Neuronal stem cell (in vitro differentiated cells): ENCODE measurements at regions not wholly inside any gene's neighbourhood (a gene's known extent, or its start where the extent isn't known, plus 50 kb on each side); places are given as distances from the start of the nearest gene placed in this dataset.

Experiments used
- DNase-seq: peaks from one replicate; pipeline ENCODE4 v3.0.0-alpha.2; 2013; ENCODE audit warnings: low spot score
- H2AFZ ChIP-seq: one replicate; pipeline ENCODE4 v1.6.1; 2013; ENCODE audit warnings: mild to moderate bottlenecking, low read length, inconsistent platforms
- H2AK5ac ChIP-seq: 2 replicates; pipeline ENCODE4 v1.6.1; 2013; ENCODE audit warnings: low read depth, mild to moderate bottlenecking, inconsistent platforms, low read length, moderate library complexity, mixed read lengths
- H2BK120ac ChIP-seq: 2 replicates; pipeline ENCODE4 v1.6.1; 2013; ENCODE audit warnings: low read depth, mild to moderate bottlenecking, inconsistent platforms, low read length, moderate library complexity, mixed read lengths
- H2BK12ac ChIP-seq: one replicate; pipeline ENCODE4 v1.6.1; 2013; ENCODE audit warnings: low read length, inconsistent platforms
- H2BK15ac ChIP-seq: 2 replicates; pipeline ENCODE4 v1.6.1; 2013; ENCODE audit warnings: mild to moderate bottlenecking, low read length, inconsistent platforms, mixed read lengths
- H2BK5ac ChIP-seq: one replicate; pipeline ENCODE4 v1.6.1; 2013; ENCODE audit warnings: inconsistent platforms, mild to moderate bottlenecking, low read length, moderate library complexity
- H3K14ac ChIP-seq: one replicate; pipeline ENCODE4 v1.6.1; 2013; ENCODE audit warnings: low read length, inconsistent platforms
- H3K18ac ChIP-seq: 2 replicates; pipeline ENCODE4 v1.6.1; 2013; ENCODE audit warnings: low read length, inconsistent platforms
- H3K23ac ChIP-seq: 2 replicates; pipeline ENCODE4 v1.6.1; 2013; ENCODE audit warnings: low read depth, mild to moderate bottlenecking, mixed read lengths, low read length, inconsistent platforms; ENCODE audit not compliant: poor library complexity
- H3K27ac ChIP-seq: replicated peaks from 3 replicates; pipeline ENCODE4 v1.5.1; 2013; ENCODE audit warnings: low read length, inconsistent platforms
- H3K27me3 ChIP-seq, 3 experiments: 2 replicates each; pipeline ENCODE4 v1.6.1; 2013; ENCODE audit warnings: low read length in 3 of 3, mild to moderate bottlenecking in 2 of 3, inconsistent platforms in 1 of 3, low read depth in 1 of 3, mixed read lengths in 1 of 3, moderate library complexity in 1 of 3; ENCODE audit not compliant: control insufficient read depth in 3 of 3, insufficient read depth in 3 of 3
- H3K36me3 ChIP-seq, 2 donors: replicated peaks in 1 of 2; 2 replicates each; pipeline ENCODE4 v1.6.1; 2013; ENCODE audit warnings: low read length in 2 of 2; ENCODE audit not compliant: control insufficient read depth in 2 of 2, insufficient read depth in 2 of 2
- H3K4ac ChIP-seq: 2 replicates; pipeline ENCODE4 v1.6.1; 2013; ENCODE audit warnings: inconsistent platforms, mild to moderate bottlenecking, low read length, moderate library complexity
- H3K4me1 ChIP-seq, 2 donors: 1 replicate in 1 of 2; 2 replicates in 1 of 2; pipeline ENCODE4 v1.6.1; 2013; ENCODE audit warnings: low read length in 2 of 2, low read depth in 1 of 2; ENCODE audit not compliant: control insufficient read depth in 2 of 2, insufficient read depth in 1 of 2
- H3K4me2 ChIP-seq: one replicate; pipeline ENCODE4 v1.6.1; 2013; ENCODE audit warnings: mild to moderate bottlenecking, low read length, inconsistent platforms; ENCODE audit not compliant: insufficient read depth, poor library complexity, severe bottlenecking
- H3K4me3 ChIP-seq, 2 donors: 2 replicates each; pipeline ENCODE4 v1.5.1; 2013; ENCODE audit warnings: low read length in 2 of 2, mild to moderate bottlenecking in 2 of 2, inconsistent platforms in 1 of 2, moderate library complexity in 1 of 2
- H3K79me1 ChIP-seq: one replicate; pipeline ENCODE4 v1.6.1; 2013; ENCODE audit warnings: low read depth, mild to moderate bottlenecking, inconsistent platforms, low read length, moderate library complexity
- H3K9ac ChIP-seq: one replicate; pipeline ENCODE4 v1.6.1; 2013; ENCODE audit warnings: mild to moderate bottlenecking, low read depth, low read length, inconsistent platforms; ENCODE audit not compliant: poor library complexity
- H3K9me3 ChIP-seq, 2 donors: replicated peaks in 1 of 2; 2 replicates each; pipeline versions ENCODE3 to v1.6.1; 2013; ENCODE audit warnings: low read length in 2 of 2, mild to moderate bottlenecking in 2 of 2, inconsistent platforms in 1 of 2, low read depth in 1 of 2, mixed read lengths in 1 of 2, moderate library complexity in 1 of 2; ENCODE audit not compliant: control insufficient read depth in 2 of 2, insufficient read depth in 1 of 2
- H4K8ac ChIP-seq: one replicate; pipeline ENCODE4 v1.6.1; 2013; ENCODE audit warnings: low read depth, mild to moderate bottlenecking, inconsistent platforms, low read length, moderate library complexity
- H4K91ac ChIP-seq: one replicate; pipeline ENCODE4 v1.6.1; 2013; ENCODE audit warnings: low read length, low read depth, mild to moderate bottlenecking, inconsistent platforms; ENCODE audit not compliant: poor library complexity
- WGBS, 2 donors: extraction: QIAGEN DNeasy Blood & Tissue Kit; methylation state at CpG; one replicate each; pipeline ENCODE4 v1.1.7; 2013; ENCODE audit warnings: missing lambda C conversion rate in 2 of 2, mixed read lengths in 1 of 2; ENCODE audit not compliant: insufficient read length in 2 of 2, insufficient replicate concordance in 1 of 2; ENCODE audit errors: extremely low coverage in 2 of 2; 5-methylcytosine and 5-hydroxymethylcytosine counted together

DNA sequence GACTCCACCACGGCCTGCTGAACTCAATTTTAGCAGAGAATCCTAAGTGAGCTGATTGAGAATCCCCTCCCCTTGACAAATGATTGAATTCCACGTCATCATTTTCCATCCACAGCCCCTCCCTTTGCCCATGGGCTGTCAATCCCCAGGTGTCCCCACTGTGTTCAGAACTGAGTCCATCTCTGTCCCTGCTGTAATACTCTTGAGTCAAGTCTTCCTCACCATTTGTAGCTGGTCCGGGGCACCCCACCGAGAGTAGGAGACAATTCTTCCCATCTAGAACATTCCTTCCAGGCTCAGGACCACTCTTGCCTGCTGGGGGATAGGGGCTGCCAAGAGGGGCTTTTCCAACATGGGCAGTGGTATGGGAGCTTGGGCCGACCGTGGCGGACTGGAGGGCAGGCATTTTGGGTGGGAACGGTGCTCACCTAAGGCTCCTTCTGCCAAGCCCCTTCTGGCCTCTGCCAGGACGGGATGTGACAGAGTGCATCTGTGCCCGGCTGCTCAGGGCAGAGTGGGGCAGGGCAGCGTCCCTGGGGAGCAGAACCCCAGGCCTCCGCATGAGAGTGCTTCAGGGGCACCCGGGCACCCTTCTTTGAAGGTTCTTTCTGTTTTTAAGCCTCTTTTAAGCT lies 218.1 kb upstream of the RTL1 start:
- no peak for DNase-seq
- H2BK12ac ChIP-seq = no peak overlapping the region
- H3K4me2 ChIP-seq = no peak overlapping the region
- H3K4me1 ChIP-seq = peaks cover 5 to 6% of the 10 kb centered on the region in 2 donors
- no peak overlapping the region for H3K27ac ChIP-seq
- no peak overlapping the region for H4K8ac ChIP-seq
- H2BK120ac ChIP-seq = no peak overlapping the region
- no peak overlapping the region for H3K4ac ChIP-seq
- peak overlapping the region; percentile 25 for H3K23ac ChIP-seq
- no peak overlapping the region for H3K4me3 ChIP-seq
- no peaks in the 10 kb centered on the region for H3K36me3 ChIP-seq
- H3K9ac ChIP-seq = peak overlapping the region; percentile 27
- no peak overlapping the region for H3K14ac ChIP-seq
- H2AK5ac ChIP-seq = peak overlapping the region; percentile 48
- H2BK15ac ChIP-seq = no peak overlapping the region
- H4K91ac ChIP-seq = no peak overlapping the region
- H2AFZ ChIP-seq = peak overlapping the region; percentile 74
- no CpG with 5 or more reads among the region's 13 CpGs for WGBS, 2 donors
- peaks cover 0 to 2% of the 10 kb centered on the region in 2 donors for H3K9me3 ChIP-seq
- no peak overlapping the region for H2BK5ac ChIP-seq
- no peaks in the 10 kb centered on the region for H3K27me3 ChIP-seq
- peak overlapping the region; percentile 14 for H3K18ac ChIP-seq
- no peaks in the 10 kb centered on the region for H3K79me1 ChIP-seq

DNA sequence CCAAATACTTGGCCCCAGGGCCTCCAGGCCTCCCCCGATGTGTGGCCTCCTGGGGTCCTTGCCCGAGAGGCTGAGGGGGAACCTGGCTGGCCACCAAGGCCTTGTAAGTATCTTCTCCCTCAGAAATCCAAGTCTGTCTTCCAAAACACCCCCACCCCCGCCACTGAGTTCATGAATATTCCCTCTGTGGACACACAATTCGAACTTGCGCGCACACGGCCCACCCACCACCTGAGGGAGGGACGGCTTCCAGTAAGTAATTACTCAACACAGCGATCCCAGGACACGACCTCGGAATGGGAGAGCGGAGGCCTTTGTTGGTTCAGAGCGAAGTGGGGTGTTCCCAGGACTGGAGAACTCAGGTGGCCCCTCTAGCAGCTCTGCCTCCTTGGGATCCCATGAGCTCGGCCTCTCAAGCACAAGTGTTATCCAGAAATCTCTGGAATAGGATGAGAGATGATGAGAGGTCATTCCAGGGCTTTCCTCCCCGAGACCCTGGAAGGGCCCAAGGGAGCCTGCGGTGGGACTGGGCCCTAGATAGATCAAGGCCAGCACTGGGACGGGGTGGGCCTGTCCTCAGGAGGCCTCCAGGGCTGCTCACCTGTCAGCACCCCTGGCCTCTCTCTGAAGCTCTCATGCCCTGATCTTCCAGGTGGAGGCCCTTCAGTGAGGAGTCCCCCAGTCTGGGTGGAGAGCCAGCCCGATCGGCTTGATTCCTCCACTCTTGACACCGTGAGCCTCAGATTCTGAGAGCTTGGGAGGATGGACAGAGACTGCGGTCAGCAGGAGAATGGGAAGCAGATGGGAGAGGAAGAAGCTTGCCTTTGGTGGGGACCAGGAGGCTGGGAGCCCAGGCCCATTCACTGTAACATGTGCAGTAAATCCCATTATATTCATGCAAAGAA lies 219.0 kb upstream of the RTL1 start:
- WGBS, 2 donors = no CpG with 5 or more reads among the region's 21 CpGs
- Histone ChIP-seq H3K18ac (peak overlapping the region; percentile 25), H2AK5ac (no peak overlapping the region), H3K4me3 (no peak overlapping the region), H2BK120ac (no peak overlapping the region), H3K27me3 (no peaks in the 10 kb centered on the region), H3K36me3 (no peaks in the 10 kb centered on the region), H3K9ac (no peak overlapping the region), H4K8ac (no peak overlapping the region), H2BK5ac (no peak overlapping the region), H2BK15ac (peak overlapping the region; percentile 7), H3K4me1 (peaks cover 3 to 5% of the 10 kb centered on the region in 2 donors), H3K4me2 (no peak overlapping the region), H3K9me3 (peaks cover 0 to 2% of the 10 kb centered on the region in 2 donors), H3K79me1 (no peaks in the 10 kb centered on the region), H2BK12ac (no peak overlapping the region), H3K4ac (no peak overlapping the region), H3K14ac (no peak overlapping the region), H4K91ac (no peak overlapping the region), H3K27ac (no peak overlapping the region), H2AFZ (no peak overlapping the region), H3K23ac (no peak overlapping the region)
- no peak for DNase-seq

DNA sequence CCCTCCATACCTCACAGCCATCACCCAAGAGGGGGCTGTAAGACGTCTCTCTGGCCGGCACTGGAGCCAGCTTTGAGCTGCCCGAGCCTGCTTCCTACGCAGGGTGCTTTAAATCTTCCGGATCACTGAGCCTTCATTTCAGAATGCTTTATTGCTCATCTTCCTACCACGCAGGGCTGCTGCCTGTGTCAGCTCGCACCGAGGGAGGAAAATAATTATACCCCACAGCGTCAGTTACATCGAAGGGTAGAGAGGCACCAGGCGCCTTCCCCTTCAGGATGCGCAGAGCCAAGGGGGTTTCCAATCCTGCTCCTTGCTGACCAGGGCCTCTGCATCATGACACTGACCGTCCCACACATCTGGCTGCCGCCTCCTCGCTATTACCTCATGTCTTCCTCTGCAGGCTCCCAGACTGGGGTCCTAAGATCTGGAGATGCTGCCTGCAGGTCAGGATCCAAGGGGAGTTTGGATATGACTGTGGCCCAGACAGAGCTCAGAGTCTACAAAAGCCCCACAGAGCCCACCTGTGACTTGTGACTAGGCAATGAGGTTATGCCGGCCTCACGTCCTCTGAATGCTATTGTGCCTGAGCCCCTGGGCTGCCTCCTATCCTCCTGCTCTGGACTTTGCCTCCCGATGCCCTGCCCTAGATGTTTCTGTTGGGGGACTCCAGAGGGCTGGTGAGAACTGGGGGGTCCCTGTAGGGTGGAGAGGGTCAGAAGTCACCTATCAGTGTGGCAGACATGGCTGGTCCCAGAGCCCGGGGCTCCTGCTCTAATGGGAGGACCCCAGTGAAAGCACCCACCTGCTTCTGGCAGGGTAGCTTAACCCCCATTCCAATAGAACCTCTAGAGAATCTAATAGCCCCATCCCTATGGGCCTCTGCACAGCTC lies 220.3 kb upstream of the RTL1 start:
- H3K36me3 ChIP-seq = no peaks in the 10 kb centered on the region
- H3K9me3 ChIP-seq = peaks cover 0 to 2% of the 10 kb centered on the region in 2 donors
- no peak overlapping the region for H3K4me3 ChIP-seq
- H3K4me1 ChIP-seq = peaks cover 3 to 5% of the 10 kb centered on the region in 2 donors
- H2BK12ac ChIP-seq = no peak overlapping the region
- H2AFZ ChIP-seq = peak overlapping the region; percentile 40
- no peak overlapping the region for H3K27ac ChIP-seq
- H3K18ac ChIP-seq = no peak overlapping the region
- H4K91ac ChIP-seq = no peak overlapping the region
- H3K23ac ChIP-seq = no peak overlapping the region
- no peak overlapping the region for H2BK120ac ChIP-seq
- no peak overlapping the region for H4K8ac ChIP-seq
- no peak overlapping the region for H3K9ac ChIP-seq
- H3K79me1 ChIP-seq = no peaks in the 10 kb centered on the region
- H3K4ac ChIP-seq = no peak overlapping the region
- H3K27me3 ChIP-seq = no peaks in the 10 kb centered on the region
- no peak overlapping the region for H2AK5ac ChIP-seq
- H3K14ac ChIP-seq = no peak overlapping the region
- no peak overlapping the region for H3K4me2 ChIP-seq
- H2BK5ac ChIP-seq = no peak overlapping the region
- H2BK15ac ChIP-seq = no peak overlapping the region
- no peak for DNase-seq
- no CpG with 5 or more reads among the region's 19 CpGs for WGBS, 2 donors
